Keratinocyte (primary cell): ENCODE measurements at regions not wholly inside any gene's neighbourhood (a gene's known extent, or its start where the extent isn't known, plus 50 kb on each side); places are given as distances from the start of the nearest gene placed in this dataset.

ENCODE experiments used
- DNase-seq: peaks from one replicate; pipeline ENCODE4 v3.0.0-alpha.2; 2011; ENCODE audit warnings: low read depth, missing footprints, low spot score
- FAIRE-seq: peaks from 2 replicates; lab custom pipeline; 2011; peaks lifted over from hg19 to GRCh38; lab: Jason Lieb, UNC
- H2AFZ ChIP-seq: 2 replicates; pipeline ENCODE4 v1.6.0; 2012; ENCODE audit warnings: low read length, control low read depth, inconsistent platforms; ENCODE audit not compliant: control insufficient read depth
- H3K27ac ChIP-seq: 2 replicates; pipeline ENCODE4 v1.5.1; 2011; ENCODE audit warnings: low read length; ENCODE audit not compliant: control insufficient read depth, insufficient read depth
- H3K27me3 ChIP-seq: 3 replicates; pipeline ENCODE4 v1.6.0; 2011; ENCODE audit warnings: low read length; ENCODE audit not compliant: control insufficient read depth, insufficient read depth; ENCODE audit errors: extremely low read depth
- H3K36me3 ChIP-seq, 2 experiments: 2 replicates in 1 of 2; 3 replicates in 1 of 2; pipeline ENCODE4 v1.5.1; 2011; ENCODE audit warnings: low read length in 2 of 2, mild to moderate bottlenecking in 1 of 2; ENCODE audit not compliant: control insufficient read depth in 2 of 2, insufficient read depth in 2 of 2; ENCODE audit errors: extremely low read depth in 1 of 2
- H3K4me1 ChIP-seq: 3 replicates; pipeline ENCODE4 v1.5.1; 2011; ENCODE audit warnings: low read length; ENCODE audit not compliant: control insufficient read depth, insufficient read depth; ENCODE audit errors: extremely low read depth
- H3K4me2 ChIP-seq: 3 replicates; pipeline ENCODE4 v1.6.0; 2011; ENCODE audit warnings: low read depth, low read length; ENCODE audit not compliant: control insufficient read depth, insufficient read depth; ENCODE audit errors: extremely low read depth
- H3K4me3 ChIP-seq, 3 experiments: fragments of 200-600 bp in 1 of 3; sonication (generic) in 1 of 3; 2 replicates in 2 of 3; 3 replicates in 1 of 3; pipeline ENCODE4 v1.5.1; 2011 to 2016; ENCODE audit warnings: low read length in 3 of 3, mild to moderate bottlenecking in 3 of 3, control low read depth in 2 of 3, inconsistent platforms in 1 of 3, low read depth in 1 of 3, mixed read lengths in 1 of 3, mixed run types in 1 of 3, moderate library complexity in 1 of 3; ENCODE audit not compliant: control insufficient read depth in 2 of 3, insufficient read depth in 2 of 3; ENCODE audit errors: extremely low read depth in 1 of 3
- H3K79me2 ChIP-seq: 2 replicates; pipeline ENCODE4 v1.6.0; 2012; ENCODE audit warnings: low read length; ENCODE audit not compliant: control insufficient read depth, insufficient read depth
- H3K9ac ChIP-seq: 3 replicates; pipeline ENCODE4 v1.6.0; 2011; ENCODE audit warnings: low read length; ENCODE audit not compliant: control insufficient read depth, insufficient read depth; ENCODE audit errors: extremely low read depth
- H3K9me1 ChIP-seq: 3 replicates; pipeline ENCODE4 v1.6.0; 2011; ENCODE audit warnings: low read length; ENCODE audit not compliant: control insufficient read depth, insufficient read depth; ENCODE audit errors: extremely low read depth
- H3K9me3 ChIP-seq: 2 replicates; pipeline ENCODE4 v1.5.1; 2012; ENCODE audit warnings: low read depth, low read length; ENCODE audit not compliant: control insufficient read depth
- H4K20me1 ChIP-seq: 3 replicates; pipeline ENCODE4 v1.6.0; 2011; ENCODE audit warnings: low read length; ENCODE audit not compliant: control insufficient read depth, insufficient read depth; ENCODE audit errors: extremely low read depth
- EZH2 ChIP-seq: IDR thresholded peaks from one replicate; pipeline ENCODE4 v1.6.1; 2012; ENCODE audit warnings: inconsistent platforms, mild to moderate bottlenecking, low read length, moderate library complexity
- dilution Hi-C: fragments of 300-500 bp; cut with MboI; formaldehyde crosslinking; loops from one replicate; pipeline ENCODE4 v1.7.0; 2020; ENCODE audit warnings: low sequenced_read_pairs; ENCODE audit not compliant: extremely low pct_ligation_motif_present
- TF ChIP-seq, protein P1 (sequence below), 3 experiments: IDR thresholded peaks in 1 of 3; conservative IDR thresholded peaks in 1 of 3; optimal IDR thresholded peaks in 1 of 3; 2 replicates in 2 of 3; 3 replicates in 1 of 3; pipeline versions ENCODE3 to v1.5.1; 2011; ENCODE audit warnings: low read length in 3 of 3, mild to moderate bottlenecking in 3 of 3, moderate library complexity in 2 of 3, control low read depth in 1 of 3, inconsistent platforms in 1 of 3; ENCODE audit not compliant: insufficient read depth in 2 of 3; ENCODE audit errors: extremely low read depth in 1 of 3

DNA sequence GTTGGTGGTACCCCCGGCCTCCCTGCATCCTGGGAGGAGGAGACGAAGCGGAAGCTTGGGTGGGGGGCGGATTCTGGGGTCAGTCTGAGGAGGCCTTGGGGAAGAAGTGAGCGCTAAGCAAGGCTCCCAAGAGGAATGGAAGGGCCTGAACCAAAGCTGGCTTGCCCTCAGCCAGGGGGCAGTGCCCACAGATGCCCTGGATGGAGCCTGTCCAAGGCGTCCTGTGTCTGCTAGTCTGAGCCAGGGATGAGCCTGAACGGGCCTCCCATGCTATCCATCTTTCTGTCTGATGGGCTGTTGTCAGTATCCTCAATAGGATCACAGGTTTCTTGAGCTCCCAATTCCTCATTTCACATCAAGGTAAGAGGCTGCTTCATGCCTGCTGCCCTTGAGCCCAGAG is 122.3 kb upstream of the LHX1 start:
- H3K4me3 ChIP-seq, result no peak overlapping the region
- TF ChIP-seq, protein P1, sequence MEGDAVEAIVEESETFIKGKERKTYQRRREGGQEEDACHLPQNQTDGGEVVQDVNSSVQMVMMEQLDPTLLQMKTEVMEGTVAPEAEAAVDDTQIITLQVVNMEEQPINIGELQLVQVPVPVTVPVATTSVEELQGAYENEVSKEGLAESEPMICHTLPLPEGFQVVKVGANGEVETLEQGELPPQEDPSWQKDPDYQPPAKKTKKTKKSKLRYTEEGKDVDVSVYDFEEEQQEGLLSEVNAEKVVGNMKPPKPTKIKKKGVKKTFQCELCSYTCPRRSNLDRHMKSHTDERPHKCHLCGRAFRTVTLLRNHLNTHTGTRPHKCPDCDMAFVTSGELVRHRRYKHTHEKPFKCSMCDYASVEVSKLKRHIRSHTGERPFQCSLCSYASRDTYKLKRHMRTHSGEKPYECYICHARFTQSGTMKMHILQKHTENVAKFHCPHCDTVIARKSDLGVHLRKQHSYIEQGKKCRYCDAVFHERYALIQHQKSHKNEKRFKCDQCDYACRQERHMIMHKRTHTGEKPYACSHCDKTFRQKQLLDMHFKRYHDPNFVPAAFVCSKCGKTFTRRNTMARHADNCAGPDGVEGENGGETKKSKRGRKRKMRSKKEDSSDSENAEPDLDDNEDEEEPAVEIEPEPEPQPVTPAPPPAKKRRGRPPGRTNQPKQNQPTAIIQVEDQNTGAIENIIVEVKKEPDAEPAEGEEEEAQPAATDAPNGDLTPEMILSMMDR (optimal IDR thresholded peaks at IDR 0.05 in 1 of 3, IDR thresholded peaks at IDR 0.05 in 1 of 3, conservative IDR thresholded peaks at IDR 0.05 in 1 of 3; ENCODE audit: extremely low read depth in 1 of 3, insufficient read depth in 2 of 3, low read length in 3 of 3), result no peak
- TF ChIP-seq EZH2, result no peak
- FAIRE-seq, result no peak
- H3K9ac ChIP-seq, result no peak overlapping the region
- no peaks in the 10 kb centered on the region for H3K9me3 ChIP-seq
- no peaks in the 10 kb centered on the region for H3K4me1 ChIP-seq
- dilution Hi-C loops, result no loop called here
- no peak overlapping the region for H2AFZ ChIP-seq
- DNase-seq, result no peak
- H3K4me2 ChIP-seq, result no peak overlapping the region
- H3K9me1 ChIP-seq, result no peaks in the 10 kb centered on the region
- no peaks in the 10 kb centered on the region for H3K79me2 ChIP-seq
- peaks cover 50% of the 10 kb centered on the region for H3K27me3 ChIP-seq
- H3K36me3 ChIP-seq, result no peaks in the 10 kb centered on the region
- no peaks in the 10 kb centered on the region for H4K20me1 ChIP-seq
- no peak overlapping the region for H3K27ac ChIP-seq

DNA sequence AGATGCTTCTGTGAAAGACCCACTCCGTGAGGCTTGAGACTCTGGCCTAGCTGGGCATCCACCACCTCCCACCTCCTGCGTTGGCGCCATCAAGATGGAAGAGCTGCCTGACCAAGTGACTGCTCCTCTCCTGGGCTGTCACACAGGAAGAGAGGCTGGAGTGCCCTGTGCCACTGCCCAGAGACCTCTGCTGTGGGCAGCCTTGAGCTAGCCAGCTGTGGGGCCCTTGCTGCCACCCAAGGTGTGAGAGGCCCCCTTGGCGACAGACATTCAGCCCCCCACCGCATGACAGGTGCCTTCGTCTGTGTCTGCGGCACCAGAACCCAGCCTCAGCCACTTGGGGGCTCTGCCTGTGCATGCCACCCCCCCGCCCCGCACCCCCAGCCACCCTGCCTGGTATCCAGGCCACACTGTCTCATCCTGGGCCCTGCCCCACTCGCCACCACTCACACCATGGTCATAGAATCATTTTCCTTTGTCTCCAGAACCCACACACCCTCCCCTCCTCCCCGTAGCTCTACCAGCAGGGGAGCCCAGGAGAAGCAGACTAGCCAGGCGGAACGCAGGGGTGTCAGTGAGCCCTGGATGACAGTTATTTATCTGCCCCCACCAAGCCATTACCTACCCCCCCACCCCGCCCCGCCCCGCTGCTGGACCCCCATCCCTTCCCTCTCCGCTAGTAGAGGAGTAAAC is 120.9 kb upstream of the LHX1 start:
- no peak for FAIRE-seq
- H3K27ac ChIP-seq, result no peak overlapping the region
- H3K4me2 ChIP-seq, result no peak overlapping the region
- no peaks in the 10 kb centered on the region for H4K20me1 ChIP-seq
- H3K79me2 ChIP-seq, result no peaks in the 10 kb centered on the region
- H3K9ac ChIP-seq, result no peak overlapping the region
- H2AFZ ChIP-seq, result no peak overlapping the region
- H3K9me1 ChIP-seq, result no peaks in the 10 kb centered on the region
- no peak for DNase-seq
- dilution Hi-C loops, result no loop called here
- H3K4me3 ChIP-seq, result no peak overlapping the region
- H3K36me3 ChIP-seq, result no peaks in the 10 kb centered on the region
- no peaks in the 10 kb centered on the region for H3K4me1 ChIP-seq
- TF ChIP-seq EZH2, result no peak
- TF ChIP-seq, protein P1 (optimal IDR thresholded peaks at IDR 0.05 in 1 of 3, IDR thresholded peaks at IDR 0.05 in 1 of 3, conservative IDR thresholded peaks at IDR 0.05 in 1 of 3; ENCODE audit: extremely low read depth in 1 of 3, insufficient read depth in 2 of 3, low read length in 3 of 3), result no peak
- no peaks in the 10 kb centered on the region for H3K9me3 ChIP-seq
- H3K27me3 ChIP-seq, result peaks cover 39% of the 10 kb centered on the region
